ENCODE measurements at regions not wholly inside any gene's neighbourhood (a gene's known extent, or its start where the extent isn't known, plus 50 kb on each side); places are given as distances from the start of the nearest gene placed in this dataset.

GRCh38 chr3:130843441-130843840 is 50.4 kb upstream of the ATP2C1 start:
- FAIRE-seq: no peak
